G401.6 (cell line): ENCODE measurements at regions not wholly inside any gene's neighbourhood (a gene's known extent, or its start where the extent isn't known, plus 50 kb on each side); places are given as distances from the start of the nearest gene placed in this dataset.
"Not testable (repeated sequence)": the region's sequence is repeated elsewhere in the genome, so short reads cannot be mapped to it uniquely, and the experiment has no call there.

Experiments
- FAIRE-seq: peaks from 2 replicates; lab custom pipeline; 2012; peaks lifted over from hg19 to GRCh38; lab: Jason Lieb, UNC

DNA sequence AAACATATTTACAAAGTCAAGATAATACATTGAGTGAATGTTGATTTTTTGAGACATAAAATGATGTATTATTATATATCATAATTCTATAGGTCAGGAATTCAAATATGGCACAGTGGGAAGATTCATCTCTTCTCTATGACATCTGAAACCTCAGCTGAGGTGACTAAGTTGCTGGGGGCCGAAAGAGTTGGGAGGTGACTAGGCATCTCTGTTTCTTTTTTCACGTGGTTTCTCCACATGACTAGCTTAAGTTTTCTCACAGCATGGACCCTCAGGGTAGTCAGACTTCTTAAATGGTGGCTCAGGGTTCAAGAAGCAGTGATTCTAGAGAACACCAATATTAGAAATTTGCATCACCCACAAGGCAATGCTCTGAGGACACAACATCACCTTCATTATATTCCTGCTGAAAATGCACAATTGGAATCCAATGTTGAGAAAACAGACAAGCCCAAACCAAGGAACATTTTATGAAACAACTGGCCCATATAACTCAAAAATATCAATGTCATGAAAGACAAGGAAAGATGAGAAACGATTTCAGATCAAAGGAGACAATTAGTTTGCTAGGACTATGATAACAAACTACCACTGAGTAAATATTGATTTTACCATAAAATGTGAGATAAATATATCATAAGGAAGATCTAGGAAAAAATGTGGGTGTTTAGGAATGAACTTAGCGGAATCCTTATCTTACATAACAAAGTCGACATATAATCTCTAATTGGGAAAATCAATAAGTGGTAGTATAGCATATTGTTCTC lies 273.3 kb upstream of the IRAK1BP1 start:
- no peak for FAIRE-seq

GRCh38 chr6:78594668-78595066 lies 272.7 kb upstream of the IRAK1BP1 start:
- no peak for FAIRE-seq

GRCh38 chr6:78597966-78598365 lies 269.4 kb upstream of the IRAK1BP1 start:
- FAIRE-seq = no peak

DNA sequence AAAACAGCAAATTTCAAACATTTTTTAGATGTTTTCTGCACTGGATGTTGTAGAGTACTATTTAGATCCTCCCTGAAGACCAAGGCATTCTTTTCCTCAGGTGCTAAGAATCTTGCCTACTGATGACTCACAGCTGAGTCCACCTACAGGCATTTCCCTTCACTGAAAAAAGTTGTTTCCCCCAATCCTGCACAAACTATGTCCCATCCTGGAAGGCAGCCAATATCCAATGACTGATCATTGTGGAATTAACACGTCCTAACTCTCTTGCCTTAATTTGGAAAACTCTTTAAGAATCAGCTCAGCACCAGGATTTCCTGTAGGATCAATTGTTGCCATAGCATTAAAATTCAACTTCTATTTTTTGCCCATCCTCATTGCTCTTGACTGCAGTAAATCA lies 268.4 kb upstream of the IRAK1BP1 start:
- FAIRE-seq = no peak

- no peak for FAIRE-seq
Measured at GRCh38 chr6:78599526-78599925, 267.8 kb upstream of the IRAK1BP1 start.

DNA sequence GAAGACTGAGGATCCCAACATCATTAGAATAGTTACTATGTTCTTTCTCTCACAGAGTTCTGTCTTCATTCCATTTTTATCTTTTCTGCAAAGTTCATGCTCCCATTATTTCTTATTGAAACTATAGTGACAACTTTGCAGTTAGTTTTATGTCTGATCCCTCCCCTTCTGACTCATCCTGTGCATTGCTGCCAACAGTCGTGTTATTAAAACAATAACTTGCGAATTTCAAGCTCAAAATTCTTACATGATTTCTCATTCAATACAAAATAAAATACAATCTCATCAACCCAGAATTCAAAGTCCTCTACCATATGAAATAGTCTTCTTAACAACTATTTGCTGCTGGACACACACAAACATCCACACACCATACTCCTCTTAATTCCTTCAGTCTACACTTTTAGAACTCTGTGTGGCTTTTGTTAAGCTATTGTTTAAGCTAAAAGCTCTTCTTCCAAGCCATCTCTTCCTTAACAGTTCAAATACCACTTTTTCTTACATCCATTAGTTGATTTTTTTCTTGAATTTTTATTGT lies 261.4 kb upstream of the IRAK1BP1 start:
- FAIRE-seq = no peak

DNA sequence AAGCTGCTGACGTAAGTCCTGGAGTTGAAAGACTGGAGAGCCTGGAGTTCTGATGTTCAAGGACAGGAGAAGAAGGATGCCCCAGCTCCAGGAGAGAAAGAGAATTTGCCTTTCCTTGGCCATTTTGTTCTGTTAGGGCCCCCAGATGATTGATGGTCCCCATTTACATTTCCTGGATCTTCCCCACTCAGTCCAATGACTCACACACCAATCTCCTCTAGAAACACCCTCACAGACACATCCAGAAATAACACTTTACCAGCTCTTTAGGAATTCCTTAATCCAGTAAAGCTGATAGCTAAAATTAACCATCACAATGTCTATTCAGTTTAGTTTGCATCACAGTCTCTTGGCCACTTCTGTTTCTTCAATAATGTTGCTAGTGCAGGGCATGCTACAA lies 260.2 kb upstream of the IRAK1BP1 start:
- FAIRE-seq = no peak

GRCh38 chr6:78611102-78611620 lies 256.2 kb upstream of the IRAK1BP1 start:
- FAIRE-seq = no peak

DNA sequence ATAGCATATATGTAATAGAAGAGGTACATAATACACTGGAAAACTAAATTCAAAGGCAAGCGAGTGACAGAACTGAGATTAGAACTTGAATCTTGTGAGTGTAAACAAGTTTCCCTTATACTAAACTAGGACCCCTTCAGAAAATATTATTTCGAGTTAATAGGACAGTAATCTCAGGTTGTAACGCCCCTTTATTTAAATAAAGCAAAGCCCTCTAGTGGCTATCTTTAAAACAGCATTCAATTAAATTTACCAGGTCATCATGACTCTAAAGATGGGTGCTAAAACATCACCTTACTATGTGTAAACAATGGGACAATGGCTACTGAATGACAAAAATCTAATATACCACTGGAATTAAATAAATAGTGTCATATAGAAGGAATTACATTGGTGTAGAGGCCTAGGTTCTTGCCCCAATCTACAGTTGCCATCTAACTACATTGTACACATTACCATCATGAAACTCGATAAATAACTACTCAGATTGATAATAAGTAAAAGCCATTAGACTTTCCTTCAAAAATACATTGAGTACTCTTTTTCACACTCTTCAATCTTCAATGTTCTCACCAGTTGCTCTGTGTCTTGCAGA lies 255.4 kb upstream of the IRAK1BP1 start:
- FAIRE-seq = no peak

DNA sequence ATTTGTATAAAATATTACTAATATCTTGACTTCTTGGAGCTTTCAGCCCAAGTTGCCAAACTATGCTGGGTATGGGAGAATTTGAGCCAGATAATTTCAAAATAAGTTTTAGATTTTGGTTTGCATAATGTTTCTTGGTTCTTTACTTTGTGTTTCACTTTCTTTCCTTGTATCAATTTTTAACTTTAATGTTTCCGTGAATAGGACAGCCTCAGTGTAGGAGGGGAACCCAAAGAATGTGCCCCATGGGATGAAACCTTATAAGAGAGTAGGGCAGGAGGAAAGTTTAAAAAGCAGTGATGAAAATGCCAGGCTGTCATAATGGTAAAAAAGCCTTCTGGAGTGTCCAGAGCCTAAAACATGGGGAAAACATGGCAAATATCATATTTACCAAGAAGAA lies 252.4 kb upstream of the IRAK1BP1 start:
- no peak for FAIRE-seq

GRCh38 chr6:78615430-78615904 lies 251.9 kb upstream of the IRAK1BP1 start:
- no peak for FAIRE-seq

GRCh38 chr6:78618970-78619369 lies 248.4 kb upstream of the IRAK1BP1 start:
- FAIRE-seq = no peak

GRCh38 chr6:78623554-78623953 lies 243.8 kb upstream of the IRAK1BP1 start:
- FAIRE-seq = no peak

DNA sequence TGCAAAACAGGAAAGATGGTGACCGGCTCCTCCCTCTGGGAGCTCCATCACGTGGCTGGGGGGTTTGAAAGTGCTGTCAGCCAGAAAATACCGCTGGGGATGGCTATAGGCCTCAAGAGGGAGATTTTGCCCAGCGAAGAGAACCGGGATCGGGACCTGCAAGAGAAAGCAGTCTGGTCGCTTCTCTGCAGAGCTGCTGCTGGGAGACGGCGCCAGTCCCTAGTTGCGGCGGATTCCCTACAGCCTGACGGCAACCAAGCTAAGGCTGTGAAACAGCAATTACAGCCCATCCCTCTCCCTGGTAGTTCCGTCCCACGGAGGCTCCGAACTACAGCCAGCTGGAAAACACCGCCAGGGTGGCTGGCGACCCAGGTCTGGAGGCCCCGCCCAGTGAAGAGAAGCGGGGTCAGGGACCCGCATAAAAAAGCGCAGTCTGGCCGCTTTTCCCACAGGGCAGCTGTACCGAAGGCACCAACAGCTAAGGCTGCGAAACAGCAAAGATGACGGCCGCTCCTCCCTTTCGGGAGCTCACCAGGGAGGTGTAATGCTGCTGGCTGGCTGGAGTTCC lies 238.1 kb upstream of the IRAK1BP1 start:
- no peak for FAIRE-seq

- FAIRE-seq = no peak
Measured at GRCh38 chr6:78629836-78630235, 237.5 kb upstream of the IRAK1BP1 start.

DNA sequence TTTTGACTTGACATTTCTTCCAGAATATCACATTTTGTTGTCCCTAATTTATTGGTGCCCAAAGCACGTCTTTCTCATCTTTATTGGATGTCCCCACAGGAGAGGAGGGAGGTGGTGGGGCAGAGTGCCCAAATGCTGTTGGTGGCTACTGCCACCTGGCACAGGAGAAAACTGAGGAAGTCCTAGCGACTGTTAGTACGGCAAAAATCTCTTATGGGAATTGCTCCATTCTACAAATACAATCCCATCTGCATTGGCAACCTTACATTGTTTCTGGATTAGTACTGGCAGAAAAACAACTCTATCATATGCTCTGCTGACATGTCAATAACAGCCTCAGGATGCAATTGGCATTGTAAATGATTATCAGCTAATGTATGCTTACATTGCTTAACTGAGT lies 235.4 kb upstream of the IRAK1BP1 start:
- FAIRE-seq = no peak

GRCh38 chr6:78639111-78640110 lies 227.9 kb upstream of the IRAK1BP1 start:
- peak; percentile 39 for FAIRE-seq

- not testable (repeated sequence) for FAIRE-seq
Measured at GRCh38 chr6:78643976-78644375, 223.4 kb upstream of the IRAK1BP1 start.

- FAIRE-seq = not testable (repeated sequence)
Measured at GRCh38 chr6:78646542-78647415, 220.6 kb upstream of the IRAK1BP1 start.

GRCh38 chr6:78665819-78666218 lies 201.5 kb upstream of the IRAK1BP1 start:
- FAIRE-seq = not testable (repeated sequence)

DNA sequence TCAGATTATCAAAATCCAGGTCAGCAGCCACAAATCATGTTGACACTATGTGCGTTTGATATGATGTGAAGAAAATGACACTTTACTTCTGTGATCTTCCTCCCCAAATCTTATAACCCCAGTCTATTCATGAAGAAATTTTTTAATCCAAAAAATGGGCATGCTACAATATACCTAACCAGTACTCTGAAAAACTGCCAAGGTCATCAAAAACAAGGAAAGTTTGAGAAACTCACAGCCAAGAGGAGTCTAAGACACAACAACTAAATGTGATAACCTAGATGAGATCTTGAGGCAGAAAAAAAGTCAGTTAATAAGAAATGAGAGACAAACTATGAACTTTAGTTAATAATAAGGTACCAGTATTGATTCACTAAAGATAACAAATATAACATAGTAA lies 200.6 kb upstream of the IRAK1BP1 start:
- FAIRE-seq = no peak
